ENCODE measurements at regions not wholly inside any gene's neighbourhood (a gene's known extent, or its start where the extent isn't known, plus 50 kb on each side); places are given as distances from the start of the nearest gene placed in this dataset.

GRCh38 chr10:59524348-59524747 is 162.0 kb upstream of the FAM13C start:
- TF ChIP-seq EP300 (IDR thresholded peaks at IDR 0.05) (no peak), POLR2AphosphoS5 (IDR thresholded peaks at IDR 0.05) (no peak)
